ENCODE measurements at regions not wholly inside any gene's neighbourhood (a gene's known extent, or its start where the extent isn't known, plus 50 kb on each side); places are given as distances from the start of the nearest gene placed in this dataset.

- no peak for TF ChIP-seq POLR2A (IDR thresholded peaks at IDR 0.05)
- TF ChIP-seq, protein P1, sequence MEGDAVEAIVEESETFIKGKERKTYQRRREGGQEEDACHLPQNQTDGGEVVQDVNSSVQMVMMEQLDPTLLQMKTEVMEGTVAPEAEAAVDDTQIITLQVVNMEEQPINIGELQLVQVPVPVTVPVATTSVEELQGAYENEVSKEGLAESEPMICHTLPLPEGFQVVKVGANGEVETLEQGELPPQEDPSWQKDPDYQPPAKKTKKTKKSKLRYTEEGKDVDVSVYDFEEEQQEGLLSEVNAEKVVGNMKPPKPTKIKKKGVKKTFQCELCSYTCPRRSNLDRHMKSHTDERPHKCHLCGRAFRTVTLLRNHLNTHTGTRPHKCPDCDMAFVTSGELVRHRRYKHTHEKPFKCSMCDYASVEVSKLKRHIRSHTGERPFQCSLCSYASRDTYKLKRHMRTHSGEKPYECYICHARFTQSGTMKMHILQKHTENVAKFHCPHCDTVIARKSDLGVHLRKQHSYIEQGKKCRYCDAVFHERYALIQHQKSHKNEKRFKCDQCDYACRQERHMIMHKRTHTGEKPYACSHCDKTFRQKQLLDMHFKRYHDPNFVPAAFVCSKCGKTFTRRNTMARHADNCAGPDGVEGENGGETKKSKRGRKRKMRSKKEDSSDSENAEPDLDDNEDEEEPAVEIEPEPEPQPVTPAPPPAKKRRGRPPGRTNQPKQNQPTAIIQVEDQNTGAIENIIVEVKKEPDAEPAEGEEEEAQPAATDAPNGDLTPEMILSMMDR (IDR thresholded peaks at IDR 0.05): no peak
Observed at GRCh38 chr3:139151530-139151929, 106.8 kb upstream of the PRR23C start.
